ENCODE measurements at regions not wholly inside any gene's neighbourhood (a gene's known extent, or its start where the extent isn't known, plus 50 kb on each side); places are given as distances from the start of the nearest gene placed in this dataset.
"Not testable (repeated sequence)": the region's sequence is repeated elsewhere in the genome, so short reads cannot be mapped to it uniquely, and the experiment has no call there.

DNA sequence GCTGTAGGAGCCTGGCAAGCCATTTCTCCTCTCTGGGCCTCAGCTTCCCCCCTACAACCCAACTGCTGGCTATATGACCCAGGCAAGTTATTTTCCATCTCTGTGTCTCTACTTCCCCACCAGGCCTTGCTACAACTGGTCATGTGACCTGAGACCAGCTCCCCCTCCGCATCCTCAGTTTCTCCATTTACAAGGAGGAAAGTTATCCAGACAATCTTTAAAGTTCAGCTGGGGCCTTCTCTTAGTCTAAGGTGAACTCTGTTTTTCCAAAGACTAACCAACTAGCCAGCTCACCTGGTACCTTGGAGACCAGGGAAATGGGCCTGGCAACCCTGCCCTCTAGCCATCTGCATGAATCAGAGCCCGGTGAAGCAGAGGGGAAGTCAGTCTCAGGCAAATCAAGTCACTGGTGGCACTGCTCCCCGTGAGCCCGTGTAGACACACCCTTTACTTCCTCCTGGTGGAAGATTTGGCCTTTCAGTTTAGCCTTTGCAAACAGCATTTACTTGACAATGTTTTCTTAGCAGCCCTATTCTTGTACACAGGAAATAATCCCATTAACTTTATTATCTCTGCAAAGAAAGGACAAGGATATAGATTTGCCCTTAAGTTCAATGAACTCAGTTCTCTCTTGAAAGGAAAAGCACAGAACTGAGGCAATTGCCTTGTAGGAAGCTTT, 157.7 kb downstream of the VEGFA start:
- no peak for DNase-seq (ENCODE audit: low read depth, low spot score)
- in situ Hi-C loops (cut with HindIII; ENCODE audit: low pct_unique_long_range_greater_than_20kb, low sequenced_read_pairs), result no loop called here

DNA sequence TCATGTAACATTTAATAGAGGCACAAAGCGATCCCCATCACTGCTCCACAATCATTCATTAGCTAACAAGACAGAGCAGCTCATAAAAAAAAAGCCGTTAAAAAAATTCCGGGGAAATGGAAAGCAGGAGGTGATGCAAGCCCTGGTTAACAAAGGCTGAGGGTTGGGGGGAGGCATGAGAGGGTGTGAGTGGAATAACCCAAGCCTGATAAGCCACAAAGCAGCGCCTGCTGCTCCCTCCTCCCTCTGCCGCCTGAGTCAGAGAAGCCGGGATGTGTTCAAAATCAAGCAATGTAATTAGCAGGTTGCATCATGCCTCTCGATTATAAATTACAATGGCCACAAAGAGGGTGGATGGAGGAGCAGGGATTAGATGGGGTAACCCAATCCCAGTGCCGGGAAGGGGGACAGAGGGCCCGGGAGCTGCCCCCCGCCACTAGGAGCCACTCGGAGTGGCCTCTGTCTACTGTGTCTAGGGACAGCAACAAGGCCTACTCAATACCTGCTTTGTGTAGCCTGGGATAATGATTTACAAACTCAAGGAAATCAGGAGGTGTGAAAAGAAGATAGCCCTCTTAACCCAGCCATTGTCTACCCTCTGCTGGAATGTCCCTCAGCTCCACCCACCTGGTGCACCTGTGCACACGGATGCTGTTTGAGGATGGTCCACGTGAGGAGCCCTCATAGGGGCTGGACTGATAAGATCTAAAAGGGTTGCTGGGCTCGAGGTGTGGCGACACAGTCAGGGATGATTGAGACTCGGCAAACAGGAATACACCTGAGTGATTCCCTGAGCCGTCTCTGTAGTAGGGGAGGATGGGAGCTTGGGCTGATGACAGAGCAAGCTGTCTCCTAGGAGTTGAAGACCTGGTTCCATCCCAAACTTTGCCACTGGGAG, 156.9 kb downstream of the VEGFA start:
- in situ Hi-C loops (cut with HindIII; ENCODE audit: low pct_unique_long_range_greater_than_20kb, low sequenced_read_pairs), result no loop called here
- peak; percentile 35 for DNase-seq (ENCODE audit: low read depth, low spot score)

- DNase-seq (ENCODE audit: low read depth, low spot score); in situ Hi-C loops (cut with HindIII; ENCODE audit: low pct_unique_long_range_greater_than_20kb, low sequenced_read_pairs): not testable (repeated sequence)
Measured at GRCh38 chr6:43925636-43926139, 155.7 kb downstream of the VEGFA start.

DNA sequence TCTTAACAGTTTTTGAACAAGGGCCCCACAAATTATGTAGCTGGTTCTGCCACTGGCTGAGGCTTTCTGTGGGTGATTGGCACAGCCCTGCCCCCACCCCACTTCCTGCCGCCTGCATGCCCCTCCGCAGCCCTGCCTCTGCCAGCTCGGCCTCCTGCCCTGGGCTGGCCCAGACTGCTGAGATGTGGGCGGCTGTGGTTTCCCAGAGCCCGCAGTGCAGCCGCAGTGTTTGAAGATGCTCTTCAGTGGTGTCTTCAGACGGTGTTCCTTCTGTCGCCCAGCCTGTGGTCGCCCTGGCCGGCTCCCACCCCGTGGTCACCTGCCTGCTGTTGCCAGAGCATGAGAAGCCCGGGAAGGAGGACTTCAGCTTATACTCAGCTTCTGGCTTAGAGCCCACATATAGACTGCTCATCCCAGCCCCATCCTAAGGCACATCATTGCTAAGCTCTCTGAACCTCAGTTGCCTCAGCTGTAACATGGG, 154.3 kb downstream of the VEGFA start:
- in situ Hi-C loops (cut with HindIII; ENCODE audit: low pct_unique_long_range_greater_than_20kb, low sequenced_read_pairs), result no loop called here
- no peak for DNase-seq (ENCODE audit: low read depth, low spot score)

GRCh38 chr6:43923376-43924221, 153.6 kb downstream of the VEGFA start:
- in situ Hi-C loops (cut with HindIII; ENCODE audit: low pct_unique_long_range_greater_than_20kb, low sequenced_read_pairs), result no loop called here
- DNase-seq (ENCODE audit: low read depth, low spot score), result no peak

DNA sequence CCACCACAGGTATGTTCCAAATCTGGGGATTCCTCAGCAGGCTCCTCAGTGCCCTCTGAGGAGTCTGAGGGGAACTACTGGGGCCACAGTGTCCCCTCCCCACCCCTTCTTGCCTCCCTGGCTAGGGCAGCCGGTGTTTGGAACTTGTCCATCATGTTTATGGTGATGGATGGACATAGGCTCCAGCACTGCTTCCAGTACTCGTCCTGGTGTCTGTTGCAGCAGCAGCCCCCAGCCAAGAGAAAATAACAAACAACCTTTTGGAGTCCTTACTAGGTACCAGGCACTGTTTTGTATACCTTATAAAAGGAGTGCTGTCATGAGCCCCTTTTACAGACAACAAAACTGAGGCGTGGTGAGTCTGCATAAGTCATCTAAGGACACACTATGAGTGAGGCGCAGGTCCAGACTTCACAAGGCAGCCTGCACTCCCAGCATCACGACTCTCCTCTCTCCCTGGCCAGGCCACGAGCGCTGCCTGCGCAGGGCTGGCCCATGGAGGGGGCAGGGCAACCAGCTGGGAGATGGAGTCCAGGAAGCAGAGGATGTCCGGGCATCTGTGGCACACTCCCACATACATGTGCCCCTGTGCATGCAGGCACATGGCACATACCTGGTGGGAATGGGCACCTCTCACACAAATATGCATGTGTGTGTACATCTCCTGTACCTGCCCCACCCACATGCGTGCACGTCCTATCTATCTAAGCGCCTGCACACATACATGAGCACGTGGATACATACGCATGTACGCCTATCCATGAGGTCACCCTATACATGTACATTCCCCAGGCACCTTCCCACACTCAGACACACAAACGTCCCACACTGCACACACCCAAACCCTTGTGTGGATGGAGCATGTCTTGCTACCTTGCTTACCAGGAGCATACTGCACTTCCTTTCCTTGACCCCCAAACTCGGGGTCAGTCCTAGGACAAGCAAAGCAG, 152.7 kb downstream of the VEGFA start:
- in situ Hi-C loops (cut with HindIII; ENCODE audit: low pct_unique_long_range_greater_than_20kb, low sequenced_read_pairs), result no loop called here
- no peak for DNase-seq (ENCODE audit: low read depth, low spot score)

DNA sequence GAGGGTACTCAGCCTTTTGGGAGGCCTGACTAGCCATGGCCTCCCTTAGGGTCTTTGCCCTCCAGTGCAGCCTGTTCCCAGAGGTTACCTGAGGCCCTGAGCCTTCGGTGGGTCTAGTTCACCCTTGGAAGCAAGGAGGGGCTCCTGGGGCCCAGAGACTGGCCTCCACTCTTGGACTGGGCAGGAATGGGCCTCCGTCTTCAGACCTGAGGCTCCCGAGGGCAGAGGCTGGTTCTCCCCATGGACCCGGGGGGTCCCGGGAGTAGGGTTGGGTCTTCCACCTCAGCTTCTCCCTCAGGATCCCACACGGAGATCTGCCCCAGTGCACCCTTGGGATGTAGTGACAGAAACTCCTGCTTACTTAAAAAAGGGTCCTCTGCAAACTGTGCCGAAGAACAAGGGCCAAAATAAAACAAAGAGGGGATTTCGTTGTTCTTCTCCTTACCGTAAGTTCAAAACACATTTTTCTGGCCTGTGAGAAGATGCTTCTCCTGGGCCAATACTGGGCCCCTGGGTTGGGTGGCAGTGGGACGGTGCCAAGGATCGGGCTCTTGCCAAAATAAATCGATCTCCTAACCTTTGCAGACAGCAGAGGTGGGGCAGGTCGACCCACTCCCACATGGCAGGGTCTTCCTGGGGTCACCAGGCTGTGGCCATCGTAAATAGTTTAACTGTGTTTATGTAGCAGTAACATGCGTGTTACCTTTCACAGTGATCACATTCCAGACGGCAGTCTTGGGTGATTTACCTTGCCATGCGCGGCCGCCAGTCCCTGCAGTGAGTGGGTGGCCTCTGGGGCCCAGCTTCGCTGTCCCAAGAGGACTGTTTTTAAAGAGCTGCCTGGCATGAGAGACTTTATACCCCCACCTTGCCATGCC, 151.8 kb downstream of the VEGFA start:
- no peak for DNase-seq (ENCODE audit: low read depth, low spot score)
- in situ Hi-C loops (cut with HindIII; ENCODE audit: low pct_unique_long_range_greater_than_20kb, low sequenced_read_pairs), result no loop called here

DNA sequence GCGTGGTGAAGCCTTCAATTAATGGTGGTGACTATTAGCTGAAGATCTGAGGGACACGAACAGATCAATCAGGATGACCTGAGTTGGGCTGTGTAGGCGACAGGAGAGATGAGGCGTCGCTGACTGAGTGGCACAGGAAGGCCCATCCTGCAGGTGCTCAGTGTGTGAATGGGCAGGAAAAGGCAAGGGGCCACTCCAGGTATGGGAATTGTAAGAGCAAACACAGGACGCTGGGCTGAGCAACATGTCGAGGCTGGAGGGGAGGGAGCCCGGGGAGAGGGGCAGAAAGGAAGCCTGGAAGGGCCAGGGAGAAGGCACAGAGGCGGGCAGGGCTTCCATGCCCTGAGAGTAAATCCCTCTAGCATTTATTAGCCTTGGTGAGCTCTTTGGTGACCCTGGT, 151.0 kb downstream of the VEGFA start:
- in situ Hi-C loops (cut with HindIII; ENCODE audit: low pct_unique_long_range_greater_than_20kb, low sequenced_read_pairs), result no loop called here
- DNase-seq (ENCODE audit: low read depth, low spot score), result no peak

GRCh38 chr6:43919774-43920173, 149.8 kb downstream of the VEGFA start:
- in situ Hi-C loops (cut with HindIII; ENCODE audit: low pct_unique_long_range_greater_than_20kb, low sequenced_read_pairs), result no loop called here
- DNase-seq (ENCODE audit: low read depth, low spot score), result no peak

GRCh38 chr6:43917878-43918382, 147.9 kb downstream of the VEGFA start:
- in situ Hi-C loops (cut with HindIII; ENCODE audit: low pct_unique_long_range_greater_than_20kb, low sequenced_read_pairs), result no loop called here
- no peak for DNase-seq (ENCODE audit: low read depth, low spot score)

GRCh38 chr6:43916924-43917877, 147.2 kb downstream of the VEGFA start:
- in situ Hi-C loops (cut with HindIII; ENCODE audit: low pct_unique_long_range_greater_than_20kb, low sequenced_read_pairs), result no loop called here
- no peak for DNase-seq (ENCODE audit: low read depth, low spot score)

- in situ Hi-C loops (cut with HindIII; ENCODE audit: low pct_unique_long_range_greater_than_20kb, low sequenced_read_pairs), result no loop called here
- DNase-seq (ENCODE audit: low read depth, low spot score), result no peak
Measured at GRCh38 chr6:43915986-43916923, 146.2 kb downstream of the VEGFA start.

DNA sequence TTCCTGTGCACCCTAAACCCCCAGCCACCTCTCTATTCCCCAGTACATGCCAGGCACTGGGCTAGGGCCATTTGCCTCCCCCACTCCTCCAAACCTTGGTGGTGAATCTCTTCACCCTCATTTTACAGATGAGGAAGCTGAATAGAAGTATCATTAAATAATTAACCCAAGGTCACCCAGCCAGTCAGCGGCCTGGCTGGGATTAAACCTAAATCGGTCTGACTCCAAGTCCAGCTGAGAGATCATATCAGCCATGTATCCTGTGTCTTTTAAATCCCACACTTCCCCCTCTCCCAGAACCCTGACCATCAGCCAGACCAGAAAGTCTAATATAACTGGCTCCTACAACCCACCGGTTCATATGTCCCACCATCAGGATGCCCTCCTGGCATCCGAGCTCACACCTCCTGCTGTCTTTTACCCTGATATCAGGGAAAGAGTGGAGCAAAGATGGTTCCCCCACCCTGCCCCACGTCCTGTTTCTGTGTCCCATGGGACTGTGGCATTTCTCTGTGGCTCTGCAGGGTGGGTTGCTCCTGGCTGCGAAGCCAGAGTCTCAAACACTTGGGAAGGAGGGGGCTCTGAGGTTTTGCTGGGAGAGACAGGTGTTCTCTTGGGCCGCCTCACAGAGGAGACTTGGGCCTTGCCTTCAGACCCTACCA, 145.3 kb downstream of the VEGFA start:
- in situ Hi-C loops (cut with HindIII; ENCODE audit: low pct_unique_long_range_greater_than_20kb, low sequenced_read_pairs), result no loop called here
- DNase-seq (ENCODE audit: low read depth, low spot score), result no peak

Data from SK-MEL-5 (cell line).